Parathyroid adenoma (tissue), 2 donors: ENCODE measurements at regions not wholly inside any gene's neighbourhood (a gene's known extent, or its start where the extent isn't known, plus 50 kb on each side); places are given as distances from the start of the nearest gene placed in this dataset.

Source experiments
- H2AFZ ChIP-seq: fragments of 300-600 bp; sonication (generic); one replicate; pipeline ENCODE4 v1.7.0; 2017; ENCODE audit warnings: antibody characterized with exemption, mild to moderate bottlenecking
- H3K27ac ChIP-seq: fragments of 300-600 bp; sonication (generic); one replicate; pipeline ENCODE4 v1.7.0; 2017
- H3K27me3 ChIP-seq: fragments of 300-600 bp; sonication (generic); one replicate; pipeline ENCODE4 v1.7.0; 2017; ENCODE audit warnings: low read length; ENCODE audit not compliant: control insufficient read depth, insufficient read depth
- H3K36me3 ChIP-seq: fragments of 300-600 bp; sonication (generic); one replicate; pipeline ENCODE4 v1.7.0; 2017; ENCODE audit warnings: low read length; ENCODE audit not compliant: control insufficient read depth, insufficient read depth
- H3K4me1 ChIP-seq: fragments of 300-600 bp; sonication (generic); one replicate; pipeline ENCODE4 v1.7.0; 2017; ENCODE audit warnings: control low read depth
- H3K4me2 ChIP-seq: fragments of 300-600 bp; sonication (generic); one replicate; pipeline ENCODE4 v1.7.0; 2017; ENCODE audit warnings: low read length
- H3K4me3 ChIP-seq: fragments of 300-600 bp; sonication (generic); one replicate; pipeline ENCODE4 v1.7.0; 2017; ENCODE audit warnings: low read depth, low read length
- H3K79me2 ChIP-seq: fragments of 300-600 bp; sonication (generic); one replicate; pipeline ENCODE4 v1.7.0; 2017; ENCODE audit warnings: control low read depth
- H3K9ac ChIP-seq: fragments of 300-600 bp; sonication (generic); one replicate; pipeline ENCODE4 v1.7.0; 2017; ENCODE audit warnings: mild to moderate bottlenecking
- H3K9me3 ChIP-seq: fragments of 300-600 bp; sonication (generic); one replicate; pipeline ENCODE4 v1.7.0; 2017; ENCODE audit warnings: low read length; ENCODE audit not compliant: control insufficient read depth
- TF ChIP-seq, protein P1 (sequence below): fragments of 300-600 bp; sonication (generic); IDR thresholded peaks from one replicate; pipeline ENCODE4 v1.7.0; 2017; ENCODE audit warnings: antibody characterized with exemption, mild to moderate bottlenecking
- donor health status: primary hyperparathyroidism.

GRCh38 chr12:90102957-90103652 is 394.5 kb upstream of the ATP2B1 start:
- no peak overlapping the region for H2AFZ ChIP-seq
- H3K27ac ChIP-seq = no peak overlapping the region
- no peaks in the 10 kb centered on the region for H3K79me2 ChIP-seq
- H3K4me3 ChIP-seq = no peak overlapping the region
- no peaks in the 10 kb centered on the region for H3K9me3 ChIP-seq
- no peaks in the 10 kb centered on the region for H3K4me1 ChIP-seq
- no peak overlapping the region for H3K4me2 ChIP-seq
- H3K9ac ChIP-seq = no peak overlapping the region
- no peaks in the 10 kb centered on the region for H3K36me3 ChIP-seq
- TF ChIP-seq, protein P1, sequence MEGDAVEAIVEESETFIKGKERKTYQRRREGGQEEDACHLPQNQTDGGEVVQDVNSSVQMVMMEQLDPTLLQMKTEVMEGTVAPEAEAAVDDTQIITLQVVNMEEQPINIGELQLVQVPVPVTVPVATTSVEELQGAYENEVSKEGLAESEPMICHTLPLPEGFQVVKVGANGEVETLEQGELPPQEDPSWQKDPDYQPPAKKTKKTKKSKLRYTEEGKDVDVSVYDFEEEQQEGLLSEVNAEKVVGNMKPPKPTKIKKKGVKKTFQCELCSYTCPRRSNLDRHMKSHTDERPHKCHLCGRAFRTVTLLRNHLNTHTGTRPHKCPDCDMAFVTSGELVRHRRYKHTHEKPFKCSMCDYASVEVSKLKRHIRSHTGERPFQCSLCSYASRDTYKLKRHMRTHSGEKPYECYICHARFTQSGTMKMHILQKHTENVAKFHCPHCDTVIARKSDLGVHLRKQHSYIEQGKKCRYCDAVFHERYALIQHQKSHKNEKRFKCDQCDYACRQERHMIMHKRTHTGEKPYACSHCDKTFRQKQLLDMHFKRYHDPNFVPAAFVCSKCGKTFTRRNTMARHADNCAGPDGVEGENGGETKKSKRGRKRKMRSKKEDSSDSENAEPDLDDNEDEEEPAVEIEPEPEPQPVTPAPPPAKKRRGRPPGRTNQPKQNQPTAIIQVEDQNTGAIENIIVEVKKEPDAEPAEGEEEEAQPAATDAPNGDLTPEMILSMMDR = peak; percentile 52
- no peaks in the 10 kb centered on the region for H3K27me3 ChIP-seq

DNA sequence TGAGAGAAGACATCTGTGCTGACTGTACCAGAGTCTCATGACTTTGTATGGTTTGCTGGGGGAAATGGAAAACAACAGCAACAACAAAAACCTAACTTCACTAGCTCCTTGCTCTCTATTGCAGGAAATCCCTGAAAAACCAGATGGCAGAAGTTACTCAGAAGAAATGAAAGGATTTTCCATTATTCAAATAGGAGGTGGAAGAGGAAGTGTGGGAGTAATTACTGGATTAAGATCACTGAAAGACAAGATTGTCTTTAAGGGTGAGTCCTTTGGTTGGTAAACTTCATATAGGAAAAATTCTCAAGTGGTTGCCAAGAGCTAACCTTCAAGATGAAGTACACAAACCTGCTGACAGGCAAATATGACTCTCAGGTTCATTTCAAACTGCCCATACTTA is 391.9 kb upstream of the ATP2B1 start:
- H3K9me3 ChIP-seq = no peaks in the 10 kb centered on the region
- H3K27me3 ChIP-seq = no peaks in the 10 kb centered on the region
- H3K4me1 ChIP-seq = no peaks in the 10 kb centered on the region
- no peak overlapping the region for H3K27ac ChIP-seq
- H3K4me2 ChIP-seq = no peak overlapping the region
- no peaks in the 10 kb centered on the region for H3K79me2 ChIP-seq
- TF ChIP-seq, protein P1 = no peak
- H3K9ac ChIP-seq = no peak overlapping the region
- H3K4me3 ChIP-seq = no peak overlapping the region
- H2AFZ ChIP-seq = no peak overlapping the region
- H3K36me3 ChIP-seq = no peaks in the 10 kb centered on the region

DNA sequence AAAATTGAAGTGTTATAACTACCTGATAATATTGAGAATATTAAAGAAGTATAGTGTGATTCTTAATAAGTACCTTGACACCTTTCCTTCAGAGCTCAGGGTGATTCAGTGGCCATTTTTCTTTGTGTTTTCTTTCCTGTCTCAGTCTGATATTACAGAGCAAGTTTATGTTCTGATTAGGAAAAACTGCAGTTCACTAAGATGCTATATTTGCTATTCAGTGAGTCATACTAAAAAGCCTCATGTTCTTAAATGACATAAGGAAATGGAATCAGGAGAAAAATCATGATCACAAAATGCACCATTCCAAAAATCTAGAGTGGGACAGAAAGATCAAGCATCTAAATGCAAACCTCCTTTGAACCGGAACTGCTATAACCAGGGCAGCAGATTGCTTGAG is 390.6 kb upstream of the ATP2B1 start:
- no peaks in the 10 kb centered on the region for H3K4me1 ChIP-seq
- no peaks in the 10 kb centered on the region for H3K27me3 ChIP-seq
- no peaks in the 10 kb centered on the region for H3K36me3 ChIP-seq
- H3K4me3 ChIP-seq = no peak overlapping the region
- H3K9me3 ChIP-seq = no peaks in the 10 kb centered on the region
- no peak overlapping the region for H3K27ac ChIP-seq
- no peaks in the 10 kb centered on the region for H3K79me2 ChIP-seq
- H2AFZ ChIP-seq = no peak overlapping the region
- no peak overlapping the region for H3K9ac ChIP-seq
- TF ChIP-seq, protein P1 = no peak
- H3K4me2 ChIP-seq = no peak overlapping the region

GRCh38 chr12:90098132-90098779 is 389.6 kb upstream of the ATP2B1 start:
- no peak overlapping the region for H3K27ac ChIP-seq
- H3K4me2 ChIP-seq = no peak overlapping the region
- no peaks in the 10 kb centered on the region for H3K36me3 ChIP-seq
- no peaks in the 10 kb centered on the region for H3K79me2 ChIP-seq
- H3K27me3 ChIP-seq = no peaks in the 10 kb centered on the region
- H3K4me1 ChIP-seq = no peaks in the 10 kb centered on the region
- no peak overlapping the region for H3K4me3 ChIP-seq
- H3K9me3 ChIP-seq = no peaks in the 10 kb centered on the region
- TF ChIP-seq, protein P1 = no peak
- H3K9ac ChIP-seq = no peak overlapping the region
- H2AFZ ChIP-seq = peak overlapping the region; percentile 2

DNA sequence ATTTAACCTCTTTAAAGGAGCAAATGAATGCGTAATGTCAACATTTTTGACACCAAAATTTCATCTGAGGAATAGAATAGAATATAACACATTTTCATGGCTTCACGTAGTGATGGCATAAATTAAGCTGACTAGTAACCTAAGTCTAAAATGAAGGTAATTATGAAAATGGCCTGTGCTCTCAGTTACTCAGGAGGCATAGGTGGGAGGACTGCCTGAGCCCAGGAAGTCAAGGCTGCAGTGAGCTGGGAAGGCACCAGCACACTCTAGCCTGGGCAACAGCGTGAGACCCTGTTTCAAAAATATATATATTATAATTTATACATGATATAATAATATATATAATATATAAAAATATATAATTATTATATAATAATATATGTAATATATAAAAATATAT is 383.2 kb upstream of the ATP2B1 start:
- H3K27ac ChIP-seq = no peak overlapping the region
- TF ChIP-seq, protein P1 = no peak
- H3K9ac ChIP-seq = no peak overlapping the region
- no peak overlapping the region for H3K4me2 ChIP-seq
- no peak overlapping the region for H3K4me3 ChIP-seq
- no peaks in the 10 kb centered on the region for H3K4me1 ChIP-seq
- H3K27me3 ChIP-seq = no peaks in the 10 kb centered on the region
- no peaks in the 10 kb centered on the region for H3K9me3 ChIP-seq
- H2AFZ ChIP-seq = no peak overlapping the region
- no peaks in the 10 kb centered on the region for H3K36me3 ChIP-seq
- H3K79me2 ChIP-seq = no peaks in the 10 kb centered on the region
